B cell (primary cell): ENCODE measurements at regions not wholly inside any gene's neighbourhood (a gene's known extent, or its start where the extent isn't known, plus 50 kb on each side); places are given as distances from the start of the nearest gene placed in this dataset.

Source experiments
- ATAC-seq: fragments of 200-7000 bp; cut with Tn5 transposase; one replicate; pipeline ENCODE4 v1.10.0; 2021; ENCODE audit warnings: low read depth, mild to moderate bottlenecking, moderate number of reproducible peaks, moderate library complexity
- CTCF ChIA-PET: fragments of 350-600 bp; sonication (Branson Sonifier 250); formaldehyde crosslinking; loops from one replicate; lab custom pipeline; 2021; ENCODE audit warnings: antibody characterized with exemption, inconsistent platforms; lab: Charles Lee
- POLR2A ChIA-PET: fragments of 350-600 bp; sonication (Branson Sonifier 250); formaldehyde crosslinking; loops from one replicate; lab custom pipeline; 2021; ENCODE audit warnings: antibody characterized with exemption; lab: Charles Lee
- DNase-seq: peaks from one replicate; pipeline ENCODE4 v3.0.0; 2013
- H2AFZ ChIP-seq: 2 replicates; pipeline ENCODE4 v1.6.1; 2012; ENCODE audit warnings: mild to moderate bottlenecking, low read depth, low read length; ENCODE audit not compliant: insufficient read depth, poor library complexity, severe bottlenecking
- H3K27ac ChIP-seq, 2 donors: 1 replicate in 1 of 2; 2 replicates in 1 of 2; pipeline ENCODE4 v1.5.1; 2012 to 2013; ENCODE audit warnings: low read length in 2 of 2, mild to moderate bottlenecking in 2 of 2, moderate library complexity in 1 of 2
- H3K27me3 ChIP-seq, 4 experiments: fragments of 200-600 bp in 1 of 4; sonication (generic) in 1 of 4; replicated peaks in 1 of 4; 1 replicate in 2 of 4; 2 replicates in 2 of 4; pipeline versions ENCODE4 v1.6.1 to v1.7.0; 2013 to 2016; ENCODE audit warnings: low read length in 3 of 4, mild to moderate bottlenecking in 2 of 4, mixed read lengths in 1 of 4, moderate library complexity in 1 of 4; ENCODE audit not compliant: insufficient read depth in 4 of 4, control insufficient read depth in 3 of 4; ENCODE audit errors: control extremely low read depth in 1 of 4
- H3K36me3 ChIP-seq, 2 experiments: replicated peaks in 1 of 2; 1 replicate in 1 of 2; 2 replicates in 1 of 2; pipeline versions ENCODE4 v1.6.1 to v1.7.1; 2013; ENCODE audit warnings: low read length in 1 of 2; ENCODE audit not compliant: insufficient read depth in 2 of 2, control insufficient read depth in 1 of 2; ENCODE audit errors: control extremely low read depth in 1 of 2, extremely low read depth in 1 of 2
- H3K4me1 ChIP-seq, 2 donors: fragments of 200-600 bp in 1 of 2; sonication (generic) in 1 of 2; 1 replicate in 1 of 2; 2 replicates in 1 of 2; pipeline versions ENCODE4 v1.5.1 to v1.6.1; 2013 to 2017; ENCODE audit warnings: low read length in 2 of 2; ENCODE audit not compliant: control insufficient read depth in 2 of 2, insufficient read depth in 2 of 2
- H3K4me2 ChIP-seq: replicated peaks from 2 replicates; pipeline ENCODE3; 2012; ENCODE audit warnings: mild to moderate bottlenecking, low read depth, low read length; ENCODE audit not compliant: poor library complexity, severe bottlenecking
- H3K4me3 ChIP-seq, 5 experiments: fragments of 200-600 bp in 1 of 5; sonication (generic) in 1 of 5; 1 replicate in 3 of 5; 2 replicates in 2 of 5; pipeline versions ENCODE4 v1.5.1 to v1.7.0; 2011 to 2016; ENCODE audit warnings: low read length in 4 of 5, mild to moderate bottlenecking in 4 of 5, low read depth in 2 of 5, control low read depth in 1 of 5, moderate library complexity in 1 of 5; ENCODE audit not compliant: insufficient read depth in 1 of 5; ENCODE audit errors: control extremely low read depth in 1 of 5, extremely low read depth in 1 of 5
- H3K79me2 ChIP-seq: fragments of 200-600 bp; sonication (generic); one replicate; pipeline ENCODE4 v1.6.0; 2016; ENCODE audit warnings: low read length; ENCODE audit not compliant: control insufficient read depth, insufficient read depth
- H3K9ac ChIP-seq: fragments of 200-600 bp; sonication (generic); 2 replicates; pipeline ENCODE4 v1.6.1; 2017; ENCODE audit warnings: mild to moderate bottlenecking, low read length, moderate library complexity
- H3K9me3 ChIP-seq, 3 donors: one replicate each; pipeline versions ENCODE4 v1.6.1 to v1.7.1; 2013; ENCODE audit warnings: low read length in 2 of 3; ENCODE audit not compliant: control insufficient read depth in 2 of 3, insufficient read depth in 1 of 3; ENCODE audit errors: control extremely low read depth in 1 of 3
- H4K20me1 ChIP-seq: 2 replicates; pipeline ENCODE4 v1.6.0; 2012; ENCODE audit warnings: mild to moderate bottlenecking, low read length; ENCODE audit not compliant: insufficient read depth, control insufficient read depth, poor library complexity, severe bottlenecking
- H3K27ac Mint-ChIP-seq: one replicate; pipeline ENCODE4 v1.8.0; 2021; ENCODE audit warnings: mixed read lengths
- H3K27me3 Mint-ChIP-seq: one replicate; pipeline ENCODE4 v1.8.0; 2021; ENCODE audit warnings: mixed read lengths
- H3K4me1 Mint-ChIP-seq: one replicate; pipeline ENCODE4 v1.8.0; 2021; ENCODE audit warnings: mixed read lengths
- H3K4me3 Mint-ChIP-seq: one replicate; pipeline ENCODE4 v1.8.0; 2021; ENCODE audit warnings: mixed read lengths
- H3K9me3 Mint-ChIP-seq: one replicate; pipeline ENCODE4 v1.8.0; 2022; ENCODE audit warnings: mixed read lengths; ENCODE audit not compliant: insufficient read depth
- CTCF ChIP-seq: fragments of 200-600 bp; IDR thresholded peaks from one replicate; pipeline ENCODE4 v1.8.0; 2022; ENCODE audit warnings: antibody characterized with exemption, mild to moderate bottlenecking
- EZH2 ChIP-seq: IDR thresholded peaks from 2 replicates; pipeline ENCODE4 v1.6.1; 2012; ENCODE audit warnings: borderline replicate concordance, low read depth, mild to moderate bottlenecking, moderate library complexity, low read length; ENCODE audit not compliant: insufficient read depth, poor library complexity, severe bottlenecking
- WGBS: methylation state at CpG from one replicate; pipeline ENCODE4 v1.1.5; 2013; ENCODE audit warnings: missing lambda C conversion rate; ENCODE audit not compliant: insufficient coverage; 5-methylcytosine and 5-hydroxymethylcytosine counted together
- intact Hi-C: fragments of 100-400 bp; cut with micrococcal nuclease; formaldehyde crosslinking; loops from one replicate; pipeline ENCODE4 v1.10.0; 2022

- Histone ChIP-seq H3K4me1 (no peaks in the 10 kb centered on the region), H3K4me3 (no peak overlapping the region), H3K36me3 (no peaks in the 10 kb centered on the region), H3K9me3 (no peaks in the 10 kb centered on the region), H3K27me3 (no peaks in the 10 kb centered on the region), H3K9ac (no peak overlapping the region), H2AFZ (no peak overlapping the region), H3K79me2 (no peaks in the 10 kb centered on the region), H3K27ac (no peak overlapping the region), H3K4me2 (no peak overlapping the region), H4K20me1 (no peaks in the 10 kb centered on the region)
- H3K27ac Mint-ChIP-seq: no peak overlapping the region
- ChIA-PET POLR2A (no interaction called here), CTCF (no interaction called here)
- intact Hi-C loops: no loop called here
- H3K9me3 Mint-ChIP-seq: peaks cover 3% of the 10 kb centered on the region
- no peaks in the 10 kb centered on the region for H3K4me1 Mint-ChIP-seq
- TF ChIP-seq EZH2: no peak
- no peak for TF ChIP-seq CTCF
- no peaks in the 10 kb centered on the region for H3K27me3 Mint-ChIP-seq
- H3K4me3 Mint-ChIP-seq: no peak overlapping the region
- no peak for DNase-seq
- ATAC-seq: no peak
Measured at GRCh38 chr13:65401315-65401714, 1828.8 kb downstream of the PCDH9 start.

DNA sequence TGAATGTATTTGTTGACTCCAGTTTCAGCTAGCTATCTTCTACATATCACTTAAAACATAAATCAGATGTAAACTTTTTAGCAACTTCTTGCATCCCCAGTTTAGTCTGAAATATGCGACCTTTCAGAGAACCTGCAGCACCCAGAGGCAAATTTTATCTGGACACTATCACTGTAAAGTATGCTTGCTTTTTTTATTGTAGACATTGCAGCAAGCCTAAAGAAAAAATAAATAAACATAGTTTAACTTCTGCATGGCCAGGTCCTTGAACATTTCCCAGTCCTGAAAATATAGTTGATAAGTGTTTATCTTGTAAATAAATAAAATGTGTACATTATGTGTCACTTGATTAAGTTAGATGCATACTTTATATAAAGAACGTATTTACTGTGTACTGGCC, 1829.4 kb downstream of the PCDH9 start:
- Histone ChIP-seq H3K4me3 (no peak overlapping the region), H4K20me1 (no peaks in the 10 kb centered on the region), H3K36me3 (no peaks in the 10 kb centered on the region), H3K9me3 (no peaks in the 10 kb centered on the region), H3K9ac (no peak overlapping the region), H3K27ac (no peak overlapping the region), H3K4me2 (no peak overlapping the region), H3K27me3 (no peaks in the 10 kb centered on the region), H3K79me2 (no peaks in the 10 kb centered on the region), H3K4me1 (no peaks in the 10 kb centered on the region), H2AFZ (no peak overlapping the region)
- POLR2A ChIA-PET: no interaction called here
- no CpG with 5 or more reads among the region's 2 CpGs for WGBS
- CTCF ChIA-PET: no interaction called here
- Mint-ChIP-seq H3K27ac (no peak overlapping the region), H3K4me1 (no peaks in the 10 kb centered on the region), H3K4me3 (no peak overlapping the region), H3K27me3 (no peaks in the 10 kb centered on the region), H3K9me3 (no peaks in the 10 kb centered on the region)
- ATAC-seq (no peak), DNase-seq (no peak)
- TF ChIP-seq EZH2 (no peak), CTCF (no peak)
- intact Hi-C loops: no loop called here
